OCI-LY7 (cell line): ENCODE measurements at regions not wholly inside any gene's neighbourhood (a gene's known extent, or its start where the extent isn't known, plus 50 kb on each side); places are given as distances from the start of the nearest gene placed in this dataset.

ENCODE experiments used
- BruUV-seq: library from RNA; stranded (reverse); fragments of 400-500 nt; replicated peaks from 2 replicates; lab custom pipeline; 2021; lab: Mats Ljungman, UMichigan
- CTCF ChIA-PET: fragments of 300-600 bp; sonication (Branson Sonifier 250); formaldehyde crosslinking; loops from one replicate; lab custom pipeline; 2022; ENCODE audit warnings: antibody characterized with exemption; ENCODE audit not compliant: unreplicated experiment; lab: Charles Lee
- POLR2A ChIA-PET: fragments of 300-600 bp; sonication (Branson Sonifier 250); formaldehyde crosslinking; loops from one replicate; lab custom pipeline; 2022; ENCODE audit warnings: antibody characterized with exemption; lab: Charles Lee
- DNase-seq: peaks from one replicate; pipeline ENCODE4 v3.0.0-alpha.2; 2015; ENCODE audit warnings: low spot score
- H2AFZ ChIP-seq: fragments of 200-600 bp; sonication (generic), shearing (Covaris generic); 2 replicates; pipeline ENCODE4 v1.6.1; 2014; ENCODE audit warnings: mild to moderate bottlenecking, antibody characterized with exemption, low read length, moderate library complexity
- H3K27ac ChIP-seq: fragments of 200-600 bp; sonication (generic); 2 replicates; pipeline ENCODE4 v1.5.1; 2014; ENCODE audit warnings: mixed run types, low read depth, mild to moderate bottlenecking, moderate library complexity, low read length, inconsistent platforms; ENCODE audit not compliant: poor library complexity, severe bottlenecking
- H3K36me3 ChIP-seq: fragments of 200-600 bp; sonication (generic); 2 replicates; pipeline ENCODE4 v1.6.1; 2014; ENCODE audit warnings: mild to moderate bottlenecking, antibody characterized with exemption, low read length, moderate library complexity, mixed read lengths; ENCODE audit not compliant: insufficient read depth
- H3K4me1 ChIP-seq: fragments of 200-600 bp; sonication (generic); 2 replicates; pipeline ENCODE4 v1.5.1; 2014; ENCODE audit warnings: mild to moderate bottlenecking, low read length; ENCODE audit not compliant: insufficient read depth, poor library complexity, severe bottlenecking
- H3K4me2 ChIP-seq: fragments of 200-600 bp; sonication (generic); 2 replicates; pipeline ENCODE4 v1.6.1; 2014; ENCODE audit warnings: mild to moderate bottlenecking, low read length
- H3K4me3 ChIP-seq: fragments of 200-600 bp; sonication (generic); 2 replicates; pipeline ENCODE4 v1.5.1; 2014; ENCODE audit warnings: mild to moderate bottlenecking, low read depth, low read length; ENCODE audit not compliant: poor library complexity, severe bottlenecking
- H3K79me2 ChIP-seq: fragments of 200-600 bp; sonication (generic); 2 replicates; pipeline ENCODE4 v1.6.1; 2016; ENCODE audit warnings: low read depth, mild to moderate bottlenecking, low read length, moderate library complexity, mixed read lengths; ENCODE audit not compliant: insufficient read depth
- H3K9me2 ChIP-seq: fragments of 200-600 bp; sonication (generic); 2 replicates; pipeline ENCODE4 v1.6.1; 2016; ENCODE audit warnings: mild to moderate bottlenecking, low read length, mixed read lengths; ENCODE audit not compliant: insufficient read depth
- H3K9me3 ChIP-seq: fragments of 200-600 bp; sonication (generic); 2 replicates; pipeline ENCODE4 v1.6.1; 2014; ENCODE audit warnings: mild to moderate bottlenecking, mixed run types, low read length, mixed read lengths
- H4K20me1 ChIP-seq: fragments of 200-600 bp; sonication (generic); 2 replicates; pipeline ENCODE4 v1.6.1; 2014; ENCODE audit warnings: mild to moderate bottlenecking, antibody characterized with exemption, low read length, moderate library complexity, mixed read lengths; ENCODE audit not compliant: insufficient read depth
- EZH2phosphoT487 ChIP-seq: fragments of 200-600 bp; sonication (generic); IDR thresholded peaks from 2 replicates; pipeline ENCODE4 v1.6.1; 2018; ENCODE audit warnings: low read depth, borderline replicate concordance, mild to moderate bottlenecking, mixed run types, antibody characterized with exemption, low read length, moderate library complexity, mixed read lengths
- intact Hi-C: fragments of 100-400 bp; cut with micrococcal nuclease; formaldehyde crosslinking; loops from one replicate; pipeline ENCODE4 v1.10.0; 2022; ENCODE audit not compliant: unreplicated experiment
- TF ChIP-seq, protein P1 (sequence below): fragments of 200-600 bp; sonication (generic); conservative IDR thresholded peaks from 2 replicates; pipeline ENCODE4 v1.5.1; 2014; ENCODE audit warnings: mild to moderate bottlenecking, antibody characterized with exemption, low read length, moderate library complexity, mixed read lengths

DNA sequence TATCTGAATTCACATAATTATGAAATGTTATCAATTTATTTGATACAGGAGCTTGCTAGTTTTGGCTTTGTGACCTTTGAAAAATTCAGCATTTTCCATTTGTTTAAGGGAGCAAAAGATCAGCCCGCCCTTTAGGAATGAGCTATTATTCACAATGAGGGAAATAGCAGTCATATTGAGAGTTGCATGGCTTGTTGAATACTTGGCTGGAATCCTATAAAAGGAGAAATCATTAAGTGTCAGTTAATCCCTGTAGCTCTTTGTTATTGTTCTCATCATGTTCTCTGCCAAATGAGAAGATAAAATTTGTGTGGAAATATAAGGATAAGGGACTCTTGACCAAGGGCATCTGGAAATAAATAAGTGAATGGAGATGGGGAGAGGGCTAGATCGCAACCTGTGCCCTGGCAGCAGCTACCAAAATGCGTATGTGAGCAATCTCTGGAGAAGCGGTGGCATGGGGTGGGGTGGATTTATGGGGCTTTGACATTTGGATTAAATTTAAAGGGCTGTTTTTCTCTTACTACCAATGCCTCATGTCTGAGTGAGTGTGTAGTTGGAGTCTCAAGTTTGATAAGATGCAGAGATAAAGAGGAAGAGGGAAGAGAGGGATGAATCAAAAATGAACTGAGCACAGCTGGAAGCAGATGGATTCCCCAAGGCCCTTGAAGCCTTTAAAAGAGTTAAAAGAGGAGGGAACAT lies 237.6 kb downstream of the NNT start:
- BruUV-seq: no TSS peak
- no peak overlapping the region for H3K4me3 ChIP-seq
- CTCF ChIA-PET: no interaction called here
- no peaks in the 10 kb centered on the region for H3K4me1 ChIP-seq
- intact Hi-C loops: no loop called here
- POLR2A ChIA-PET: no interaction called here
- H3K27ac ChIP-seq: no peak overlapping the region
- no peaks in the 10 kb centered on the region for H4K20me1 ChIP-seq
- no peaks in the 10 kb centered on the region for H3K36me3 ChIP-seq
- H3K4me2 ChIP-seq: no peak overlapping the region
- no peak overlapping the region for H2AFZ ChIP-seq
- no peaks in the 10 kb centered on the region for H3K9me3 ChIP-seq
- no peaks in the 10 kb centered on the region for H3K9me2 ChIP-seq
- DNase-seq: no peak
- no peak for TF ChIP-seq EZH2phosphoT487
- TF ChIP-seq, protein P1, sequence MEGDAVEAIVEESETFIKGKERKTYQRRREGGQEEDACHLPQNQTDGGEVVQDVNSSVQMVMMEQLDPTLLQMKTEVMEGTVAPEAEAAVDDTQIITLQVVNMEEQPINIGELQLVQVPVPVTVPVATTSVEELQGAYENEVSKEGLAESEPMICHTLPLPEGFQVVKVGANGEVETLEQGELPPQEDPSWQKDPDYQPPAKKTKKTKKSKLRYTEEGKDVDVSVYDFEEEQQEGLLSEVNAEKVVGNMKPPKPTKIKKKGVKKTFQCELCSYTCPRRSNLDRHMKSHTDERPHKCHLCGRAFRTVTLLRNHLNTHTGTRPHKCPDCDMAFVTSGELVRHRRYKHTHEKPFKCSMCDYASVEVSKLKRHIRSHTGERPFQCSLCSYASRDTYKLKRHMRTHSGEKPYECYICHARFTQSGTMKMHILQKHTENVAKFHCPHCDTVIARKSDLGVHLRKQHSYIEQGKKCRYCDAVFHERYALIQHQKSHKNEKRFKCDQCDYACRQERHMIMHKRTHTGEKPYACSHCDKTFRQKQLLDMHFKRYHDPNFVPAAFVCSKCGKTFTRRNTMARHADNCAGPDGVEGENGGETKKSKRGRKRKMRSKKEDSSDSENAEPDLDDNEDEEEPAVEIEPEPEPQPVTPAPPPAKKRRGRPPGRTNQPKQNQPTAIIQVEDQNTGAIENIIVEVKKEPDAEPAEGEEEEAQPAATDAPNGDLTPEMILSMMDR: no peak
- no peaks in the 10 kb centered on the region for H3K79me2 ChIP-seq

DNA sequence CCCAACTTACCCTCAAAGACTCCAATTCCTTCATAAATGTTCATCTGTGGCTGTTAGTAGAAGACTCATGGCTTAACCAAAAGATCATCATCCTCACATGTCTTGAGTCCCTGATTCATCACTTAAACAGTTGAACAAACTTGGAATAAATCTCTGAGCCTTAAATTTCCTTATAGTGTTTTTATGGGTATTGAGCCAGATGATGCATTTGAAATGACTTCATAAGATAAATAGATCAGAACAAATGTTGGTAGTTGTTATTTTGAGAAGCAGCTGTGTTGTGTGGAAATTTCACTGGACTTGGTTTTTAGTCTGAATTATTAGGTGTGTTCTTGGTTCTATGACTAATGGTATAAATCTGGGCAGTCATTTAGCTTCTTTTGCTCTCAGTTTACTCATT lies 236.2 kb downstream of the NNT start:
- no TSS peak for BruUV-seq
- Histone ChIP-seq H3K27ac (no peak overlapping the region), H2AFZ (no peak overlapping the region), H3K9me3 (no peaks in the 10 kb centered on the region), H3K79me2 (no peaks in the 10 kb centered on the region), H3K4me3 (no peak overlapping the region), H3K9me2 (no peaks in the 10 kb centered on the region), H4K20me1 (no peaks in the 10 kb centered on the region), H3K36me3 (no peaks in the 10 kb centered on the region), H3K4me2 (no peak overlapping the region), H3K4me1 (no peaks in the 10 kb centered on the region)
- ChIA-PET POLR2A (no interaction called here), CTCF (no interaction called here)
- TF ChIP-seq, protein P1: no peak
- TF ChIP-seq EZH2phosphoT487: no peak
- DNase-seq: no peak
- intact Hi-C loops: no loop called here

DNA sequence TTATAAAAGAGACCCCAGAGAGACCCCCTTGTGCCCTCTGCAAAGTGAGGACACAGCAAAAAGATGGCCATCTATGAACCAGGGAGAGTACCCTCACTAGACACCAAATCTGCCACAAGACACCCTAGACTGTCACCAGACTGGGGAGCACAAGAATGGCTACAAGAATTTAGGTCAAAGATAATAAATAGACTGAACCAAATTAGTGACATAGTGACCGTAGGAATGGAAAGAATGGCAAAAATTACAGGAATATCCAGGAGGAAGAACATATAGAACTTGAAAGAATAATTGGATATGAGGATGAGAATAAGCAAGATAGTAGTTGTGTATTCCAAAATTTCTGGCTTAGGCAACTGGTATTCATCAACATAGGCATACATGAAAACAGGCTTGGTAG lies 235.0 kb downstream of the NNT start:
- intact Hi-C loops: no loop called here
- no peak overlapping the region for H3K4me3 ChIP-seq
- no peaks in the 10 kb centered on the region for H3K79me2 ChIP-seq
- H3K4me1 ChIP-seq: no peaks in the 10 kb centered on the region
- H3K36me3 ChIP-seq: no peaks in the 10 kb centered on the region
- H4K20me1 ChIP-seq: no peaks in the 10 kb centered on the region
- H3K9me3 ChIP-seq: no peaks in the 10 kb centered on the region
- ChIA-PET CTCF (no interaction called here), POLR2A (no interaction called here)
- TF ChIP-seq, protein P1: no peak
- TF ChIP-seq EZH2phosphoT487: no peak
- DNase-seq: no peak
- H3K27ac ChIP-seq: no peak overlapping the region
- H3K9me2 ChIP-seq: no peaks in the 10 kb centered on the region
- no peak overlapping the region for H3K4me2 ChIP-seq
- no peak overlapping the region for H2AFZ ChIP-seq
- no TSS peak for BruUV-seq
